HG03565 (cell line): ENCODE measurements at regions not wholly inside any gene's neighbourhood (a gene's known extent, or its start where the extent isn't known, plus 50 kb on each side); places are given as distances from the start of the nearest gene placed in this dataset.

ENCODE experiments used
- ATAC-seq: cut with Tn5 transposase; IDR thresholded peaks from one replicate; pipeline ENCODE4 v1.9.1; 2021; ENCODE audit warnings: mild to moderate bottlenecking, moderate library complexity; ENCODE audit not compliant: unreplicated experiment

DNA sequence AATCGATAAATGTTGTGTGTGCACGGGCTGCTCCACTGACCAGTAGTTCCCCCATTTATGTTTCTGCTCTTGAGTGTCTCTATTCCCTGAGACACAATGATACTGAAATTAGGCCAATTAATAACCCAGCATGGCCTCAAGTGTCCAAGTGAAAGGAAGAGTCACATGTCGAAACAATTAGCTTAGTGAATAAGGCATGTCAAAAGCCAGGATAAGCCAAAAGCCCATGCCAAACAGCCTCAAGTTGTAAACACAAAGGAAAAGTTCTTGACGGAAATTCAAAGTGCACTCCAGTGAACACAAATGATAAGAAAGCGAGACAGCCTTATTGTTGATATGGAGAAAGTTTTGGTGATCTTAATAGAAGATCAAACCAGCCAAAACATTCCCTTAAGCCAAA, 167.1 kb upstream of the C1QTNF7 start:
- no peak for ATAC-seq

DNA sequence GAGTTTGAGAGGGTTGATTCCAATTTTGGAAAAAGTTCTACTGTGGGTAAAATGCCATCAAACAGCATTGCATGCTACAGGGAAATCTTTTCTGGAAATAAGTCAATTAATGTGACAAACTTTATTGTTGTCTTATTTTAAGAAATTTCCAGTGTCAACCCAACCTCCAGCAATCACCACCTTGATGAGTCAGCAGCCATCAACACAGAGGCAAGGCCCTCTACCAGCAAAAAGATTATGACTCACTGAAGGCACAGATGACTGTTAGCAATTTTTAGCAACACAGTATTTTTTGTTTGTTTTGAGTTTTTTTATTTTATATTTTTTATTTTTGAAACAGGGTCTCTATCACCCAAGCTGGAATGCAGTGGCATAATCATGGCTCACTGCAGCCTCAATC, 165.4 kb upstream of the C1QTNF7 start:
- no peak for ATAC-seq

GRCh38 chr4:15270201-15270600, 157.6 kb upstream of the C1QTNF7 start:
- no peak for ATAC-seq

GRCh38 chr4:15286041-15286440, 141.8 kb upstream of the C1QTNF7 start:
- no peak for ATAC-seq

- ATAC-seq, result no peak
Observed at GRCh38 chr4:15291122-15291521, 136.7 kb upstream of the C1QTNF7 start.

DNA sequence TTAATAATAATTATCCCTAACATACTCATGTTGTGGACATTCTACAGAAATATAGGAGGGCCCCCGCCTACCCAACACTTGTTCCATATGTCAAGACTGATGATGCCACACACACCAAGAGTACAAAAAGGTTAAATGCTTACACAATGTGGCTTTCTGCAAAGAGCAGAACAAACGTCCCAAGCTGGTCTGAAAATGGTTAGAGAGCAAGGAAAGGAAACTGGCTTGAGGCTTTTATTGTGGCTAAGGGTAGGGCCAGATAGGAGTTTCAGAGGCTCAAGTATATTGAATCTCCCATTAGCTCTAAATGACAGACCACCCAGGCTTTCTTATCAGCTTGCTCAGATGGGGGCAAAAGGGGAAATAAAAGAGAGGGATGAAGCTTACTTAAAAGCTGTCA, 134.1 kb upstream of the C1QTNF7 start:
- ATAC-seq, result no peak

- no peak for ATAC-seq
Observed at GRCh38 chr4:15294202-15294601, 133.6 kb upstream of the C1QTNF7 start.

GRCh38 chr4:15294832-15295231, 133.0 kb upstream of the C1QTNF7 start:
- ATAC-seq, result no peak

DNA sequence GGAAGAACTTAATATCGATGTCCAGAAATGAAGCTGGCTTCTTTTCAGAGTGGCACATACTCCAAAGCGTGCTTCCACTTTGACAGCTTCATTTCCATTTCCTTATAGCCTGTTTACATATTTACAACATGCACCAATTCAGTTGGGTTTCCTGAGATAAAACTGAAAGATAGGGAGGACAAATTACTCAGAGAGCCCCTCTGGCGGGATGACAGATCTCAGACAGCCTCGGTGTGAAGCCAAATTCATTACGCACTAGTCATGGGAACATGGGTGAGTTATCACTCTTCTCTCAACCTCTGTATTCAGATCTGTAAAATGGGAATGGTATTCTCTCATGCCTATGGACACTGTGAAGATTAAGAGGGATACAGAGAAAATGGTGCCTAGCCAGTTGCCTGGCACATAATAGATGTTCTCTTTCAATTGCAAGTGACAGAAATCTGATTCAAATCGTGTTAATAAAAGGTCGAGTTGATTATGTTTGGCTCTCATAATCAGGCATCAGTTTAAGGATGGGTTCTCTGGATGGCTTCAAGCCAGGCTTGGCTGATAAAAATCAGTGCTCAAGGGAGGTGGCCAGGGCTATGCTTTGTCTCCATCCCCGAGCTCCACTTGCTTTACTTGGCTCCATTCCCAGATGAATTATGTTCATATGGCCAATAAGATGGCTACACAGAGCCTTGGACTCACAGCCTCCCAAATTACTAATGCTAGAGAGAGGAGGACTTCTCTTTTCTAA, 132.2 kb upstream of the C1QTNF7 start:
- no peak for ATAC-seq

- no peak for ATAC-seq
Observed at GRCh38 chr4:15297344-15297743, 130.5 kb upstream of the C1QTNF7 start.

DNA sequence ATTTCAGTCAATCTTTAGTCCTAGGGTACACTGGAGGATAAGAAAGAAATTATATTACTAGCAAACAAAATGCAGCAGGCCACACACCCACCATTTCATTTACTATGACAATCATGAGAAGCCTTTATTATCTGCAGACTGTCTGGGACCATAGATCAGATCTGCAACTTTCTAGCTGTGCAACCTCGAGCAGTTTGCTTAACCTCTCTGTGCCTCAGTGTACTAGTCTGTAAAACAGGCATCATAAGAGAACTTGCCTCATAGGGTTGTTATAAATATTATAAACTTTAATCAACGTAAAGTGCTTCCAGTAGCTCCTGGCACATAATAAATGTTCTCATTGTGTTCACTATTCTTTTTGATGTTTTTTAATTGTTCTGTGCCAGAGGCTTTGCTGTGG, 128.2 kb upstream of the C1QTNF7 start:
- no peak for ATAC-seq

GRCh38 chr4:15303052-15303641, 124.7 kb upstream of the C1QTNF7 start:
- no peak for ATAC-seq

- no peak for ATAC-seq
Observed at GRCh38 chr4:15314974-15315373, 112.9 kb upstream of the C1QTNF7 start.

DNA sequence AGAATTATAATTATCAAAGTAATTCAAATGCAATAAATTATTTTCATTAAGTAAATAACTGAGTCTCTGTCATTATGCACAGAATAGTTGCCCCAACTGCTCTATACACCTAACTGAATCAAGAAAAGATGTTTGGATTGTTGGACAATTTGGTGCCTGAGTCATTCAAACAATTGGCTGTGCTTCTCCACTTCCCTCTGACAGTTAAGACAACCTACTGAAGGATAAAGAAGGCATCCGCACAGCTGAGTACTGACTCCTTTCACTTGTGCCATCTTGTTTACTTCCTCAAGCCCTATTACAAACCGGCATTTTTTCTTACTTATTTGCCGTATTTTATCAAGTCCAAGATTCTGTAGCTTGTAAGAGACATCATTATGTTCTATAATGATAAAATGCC, 110.6 kb upstream of the C1QTNF7 start:
- ATAC-seq, result no peak

DNA sequence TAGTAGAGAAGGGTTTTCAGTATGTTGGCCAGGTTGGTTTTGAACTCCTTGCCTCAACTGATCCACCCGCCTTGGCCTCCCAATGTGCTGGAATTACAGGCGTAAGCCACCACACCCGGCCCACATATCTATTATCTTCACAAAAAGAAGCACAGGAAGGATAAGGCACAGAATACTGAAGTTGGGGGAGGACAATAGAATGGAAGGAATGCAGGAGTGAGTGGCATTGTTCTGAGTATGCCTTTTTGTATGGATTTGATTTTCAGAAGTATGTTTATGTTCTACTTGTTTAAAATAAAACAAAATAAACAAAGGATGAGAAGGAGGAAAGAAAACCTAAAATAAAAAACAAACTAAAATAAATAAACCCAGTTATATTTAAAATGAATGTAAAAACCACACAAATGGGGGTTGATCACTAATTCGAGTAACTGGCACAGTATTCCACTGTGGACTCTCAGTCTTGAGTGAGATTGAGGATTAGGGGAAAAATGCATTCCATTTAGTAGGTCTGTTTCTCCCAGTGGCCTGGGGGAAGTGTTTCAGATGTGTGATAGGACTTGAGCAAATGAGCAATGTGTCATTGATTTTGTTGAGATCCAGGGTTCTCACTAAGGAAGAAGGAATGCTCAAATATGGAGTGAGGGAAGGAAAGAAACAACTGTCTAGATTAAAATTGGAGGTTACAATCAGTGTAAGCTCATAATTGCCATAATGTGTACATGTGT, 109.0 kb upstream of the C1QTNF7 start:
- no peak for ATAC-seq

- no peak for ATAC-seq
Observed at GRCh38 chr4:15320121-15320678, 107.6 kb upstream of the C1QTNF7 start.

DNA sequence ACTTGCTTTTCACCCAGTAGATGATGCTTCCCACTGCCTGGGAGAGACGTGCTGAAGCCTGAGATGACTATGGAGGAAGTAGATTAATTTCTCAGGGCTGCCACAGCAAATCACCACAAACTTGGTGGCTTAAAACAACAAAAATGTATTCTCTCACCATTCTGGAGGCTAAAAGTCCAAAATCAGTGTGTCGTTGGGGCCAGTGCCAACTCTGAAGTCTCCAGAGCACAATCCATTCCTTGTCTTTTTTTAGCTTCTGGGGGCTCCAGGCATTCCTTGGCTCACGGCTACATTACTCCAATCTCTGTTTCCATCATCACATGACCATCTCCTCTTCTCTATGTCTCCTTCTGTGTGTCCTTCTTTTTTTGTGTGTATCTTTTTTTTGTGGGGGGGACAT, 105.8 kb upstream of the C1QTNF7 start:
- no peak for ATAC-seq

DNA sequence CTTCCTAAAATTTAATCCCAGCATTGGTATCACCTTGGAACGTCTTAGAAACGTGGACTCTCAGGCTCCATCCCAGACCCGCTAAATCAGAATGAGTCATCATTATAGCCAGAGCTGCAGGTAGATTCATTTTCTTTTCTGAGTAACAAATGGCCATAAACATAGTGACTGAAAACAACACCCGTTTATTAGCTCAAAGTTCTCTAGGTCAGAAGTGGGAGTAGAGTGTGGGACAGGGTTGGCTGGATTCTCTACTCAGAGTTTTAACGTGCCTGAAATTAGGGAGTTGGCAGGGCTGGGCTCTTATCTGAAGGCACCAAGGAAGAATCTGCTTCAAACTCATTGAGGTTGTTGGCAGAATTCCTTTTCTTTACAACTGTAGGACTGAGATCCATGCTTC, 101.8 kb upstream of the C1QTNF7 start:
- no peak for ATAC-seq

DNA sequence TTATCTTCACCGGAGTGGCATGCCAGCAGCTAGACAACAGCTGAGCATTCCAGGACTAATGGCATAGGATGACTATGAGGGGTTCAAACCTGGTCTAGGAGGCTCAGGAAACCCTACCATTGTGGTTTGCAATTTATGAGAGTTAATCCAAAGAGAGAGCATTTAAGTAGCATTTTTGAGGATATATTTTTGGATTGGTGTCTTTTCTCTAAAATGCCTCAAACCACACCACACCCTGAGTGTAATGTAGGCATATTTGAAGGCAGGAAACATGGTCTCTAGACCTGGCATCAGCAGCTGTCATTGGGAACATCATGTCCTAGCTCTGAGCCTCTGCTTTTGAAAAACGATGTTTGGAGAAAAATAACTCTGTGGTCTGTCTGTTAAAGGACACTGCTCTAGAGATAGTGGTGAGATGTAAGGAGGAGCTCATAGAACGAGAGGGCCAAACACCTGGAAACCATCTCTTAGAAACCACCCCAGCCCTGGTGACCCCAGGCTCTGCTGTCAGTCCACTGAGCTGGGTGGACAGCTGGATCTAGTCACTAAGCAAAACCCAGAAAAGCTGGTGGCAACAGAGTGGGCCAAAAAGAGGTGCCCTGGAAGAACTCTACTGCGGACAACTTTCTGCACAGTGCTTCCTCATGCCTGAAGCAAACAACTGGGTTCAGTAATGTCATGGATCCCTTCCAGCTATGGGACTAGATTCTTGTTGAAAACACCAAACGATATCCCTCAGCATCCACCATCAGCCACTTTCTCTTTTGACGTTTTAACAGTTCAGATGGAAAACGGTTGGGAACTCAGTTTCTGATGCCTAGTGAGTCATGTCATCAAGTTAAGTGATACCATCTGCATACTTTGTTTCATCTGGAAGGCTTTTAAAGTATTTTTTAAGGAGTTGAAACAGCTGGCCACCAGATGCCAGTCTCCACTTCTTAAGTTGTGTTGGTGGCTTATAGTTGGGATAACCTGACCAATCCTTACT, 100.2 kb upstream of the C1QTNF7 start:
- ATAC-seq, result no peak

DNA sequence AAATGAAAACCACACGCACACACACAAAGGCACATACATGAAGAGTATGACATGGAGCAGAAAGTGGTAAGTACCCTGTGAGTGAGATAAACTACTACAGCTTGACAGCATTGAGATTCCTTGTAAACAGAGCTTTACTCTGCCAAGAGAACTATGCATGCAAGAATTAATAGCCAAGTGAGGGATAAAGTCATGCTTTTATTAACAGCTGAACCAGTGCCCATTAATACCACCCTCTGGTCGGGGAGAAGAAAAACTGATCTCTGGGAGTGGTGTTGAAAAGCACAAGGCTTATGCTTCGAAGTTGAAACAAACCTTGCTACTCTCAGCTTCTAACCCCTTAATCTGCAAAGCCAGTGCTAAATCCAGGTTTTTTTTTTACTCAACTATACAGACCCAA, 95.9 kb upstream of the C1QTNF7 start:
- no peak for ATAC-seq

DNA sequence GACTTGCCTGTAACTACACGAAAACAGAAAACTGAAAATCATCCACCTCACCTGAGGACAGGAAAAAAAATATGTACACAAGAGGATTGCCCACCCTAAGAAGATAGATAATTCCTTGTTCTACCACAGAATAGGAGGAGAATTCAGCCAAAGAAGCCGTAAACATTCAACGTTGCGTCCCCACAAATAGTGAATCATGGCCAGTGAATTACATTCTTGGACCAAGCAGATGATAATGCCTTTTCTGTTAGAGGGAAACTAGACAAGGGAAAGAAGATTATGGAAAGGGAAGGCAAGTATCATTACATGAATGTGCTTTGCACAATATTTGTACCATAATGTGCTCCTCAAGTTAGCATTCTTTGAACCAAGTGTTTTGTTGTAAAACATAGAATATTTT, 95.5 kb upstream of the C1QTNF7 start:
- no peak for ATAC-seq
